ENCODE measurements at regions not wholly inside any gene's neighbourhood (a gene's known extent, or its start where the extent isn't known, plus 50 kb on each side); places are given as distances from the start of the nearest gene placed in this dataset.
A peak's percentile ranks its signal among the peaks of the same experiment; 100 is the strongest.

DNA sequence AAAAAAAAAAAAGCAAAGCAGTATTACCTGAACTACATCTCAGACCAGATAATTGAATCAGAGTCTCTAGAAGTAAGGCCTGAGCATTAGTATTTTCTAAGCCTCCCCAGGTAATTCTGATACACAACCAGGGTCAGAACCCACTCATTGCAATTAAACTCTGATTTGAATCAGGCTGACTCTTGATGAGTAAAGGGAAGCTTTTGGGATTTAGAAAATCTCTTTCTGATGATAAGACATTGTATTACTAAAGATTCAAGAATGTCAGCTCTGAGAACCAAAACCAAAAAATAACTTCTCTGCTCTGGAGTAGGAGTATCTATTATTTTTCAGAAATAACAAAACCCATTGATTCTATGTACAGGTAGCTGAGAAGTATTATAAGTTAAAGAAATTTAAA lies 100.1 kb upstream of the COL21A1 start:
- no peak for DNase-seq

DNA sequence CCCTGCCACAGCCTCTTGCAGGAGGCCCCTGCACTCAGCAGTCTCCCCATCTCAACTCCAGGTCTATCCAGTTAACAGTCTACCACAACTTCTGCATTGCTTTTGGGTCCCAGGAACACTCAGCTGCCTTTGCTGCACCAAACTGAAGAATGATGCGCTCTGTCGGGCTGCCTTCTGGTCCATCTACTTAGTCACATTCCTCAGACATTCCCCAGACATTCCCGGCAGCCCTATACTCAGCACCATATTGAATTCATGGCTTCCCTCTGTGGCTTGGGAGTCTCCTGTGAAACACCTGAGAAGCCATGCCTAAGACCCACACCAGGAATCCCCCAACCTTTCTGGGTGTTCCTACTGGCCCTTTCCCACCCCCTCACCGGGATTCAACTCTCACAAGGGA lies 99.6 kb upstream of the COL21A1 start:
- DNase-seq, result no peak

DNA sequence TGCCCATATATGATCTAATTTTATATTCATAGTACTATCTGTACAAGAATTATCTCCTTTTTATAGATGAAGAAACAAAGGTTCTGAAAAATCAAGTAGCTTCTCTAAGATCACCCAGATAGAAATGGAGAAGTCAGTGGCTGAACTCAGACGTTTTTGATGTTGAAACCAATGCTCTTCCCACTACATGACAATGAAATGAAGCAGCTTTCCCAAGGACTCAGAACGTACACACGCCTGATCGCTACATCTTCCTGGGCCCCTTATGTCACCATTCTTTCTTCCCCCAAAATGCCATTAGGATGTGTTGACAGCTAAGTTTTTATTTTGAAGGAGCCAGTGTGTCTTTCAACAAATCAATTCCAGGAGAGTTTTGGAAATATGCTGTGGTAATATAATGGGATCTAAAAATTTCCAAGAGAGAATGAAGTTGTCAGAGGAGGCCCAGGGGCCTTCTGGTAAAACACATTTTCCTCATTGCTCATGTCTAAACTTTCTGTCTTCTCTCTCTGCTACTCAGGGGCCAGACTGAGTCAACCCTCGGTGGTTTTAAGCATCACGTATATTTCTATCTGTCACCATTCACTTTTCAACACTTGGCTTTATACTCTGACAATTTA lies 98.1 kb upstream of the COL21A1 start:
- no peak for DNase-seq

DNA sequence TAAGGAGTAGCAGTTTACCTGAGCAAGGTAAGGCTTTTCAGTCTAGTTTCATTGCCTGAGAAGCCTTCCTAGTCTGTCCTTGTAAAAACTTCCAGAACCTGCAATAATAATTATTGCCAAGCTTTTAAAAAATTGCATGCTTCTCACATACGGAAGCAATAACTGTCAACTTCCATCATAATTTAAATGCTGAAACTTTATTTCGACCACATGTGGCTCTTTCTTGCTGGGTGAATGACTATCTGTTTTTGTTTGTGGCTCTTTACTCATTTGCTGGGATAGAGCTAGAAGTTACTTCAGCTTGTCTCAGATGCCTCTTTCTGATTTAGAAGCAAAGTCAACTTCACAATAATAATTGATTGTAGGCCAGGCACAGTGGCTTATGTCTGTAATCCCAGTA lies 95.9 kb upstream of the COL21A1 start:
- no peak for DNase-seq

DNA sequence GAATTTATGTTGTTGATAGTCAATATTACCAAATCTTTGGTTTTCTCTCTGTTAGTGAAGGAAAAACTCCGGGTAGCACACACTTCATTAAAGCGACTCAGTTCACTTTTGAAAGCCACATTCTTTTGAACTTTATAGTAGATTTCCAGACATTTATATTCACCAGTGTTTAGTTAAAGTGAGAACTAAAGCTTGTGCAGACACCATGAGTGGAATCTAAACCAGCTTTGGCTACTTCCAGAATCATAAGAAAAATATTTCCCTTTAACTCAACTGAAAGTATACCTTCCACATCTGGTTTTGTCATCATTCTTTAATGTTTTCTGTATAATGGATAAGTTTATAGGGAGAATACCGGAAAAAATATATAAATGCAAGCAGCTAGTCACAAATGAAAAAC lies 92.1 kb upstream of the COL21A1 start:
- no peak for DNase-seq

DNA sequence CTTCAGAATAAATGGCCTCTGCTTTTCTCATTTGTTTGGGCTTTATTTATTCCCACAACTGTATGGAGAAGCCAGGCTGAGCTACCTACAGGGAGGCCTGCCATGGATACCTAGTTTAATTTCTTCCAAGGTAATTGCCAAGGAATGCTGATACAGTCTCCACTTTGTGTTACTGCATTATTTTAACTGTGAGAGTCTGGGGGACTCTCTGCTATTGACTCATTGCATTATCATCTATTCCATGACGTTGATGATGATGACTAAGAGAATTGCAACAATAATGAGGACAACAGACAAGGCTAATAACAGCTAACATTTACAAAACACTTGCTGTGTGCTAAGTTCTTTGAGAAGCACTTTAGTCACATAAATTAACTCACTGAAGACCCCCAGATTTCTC lies 88.3 kb upstream of the COL21A1 start:
- DNase-seq, result no peak

DNA sequence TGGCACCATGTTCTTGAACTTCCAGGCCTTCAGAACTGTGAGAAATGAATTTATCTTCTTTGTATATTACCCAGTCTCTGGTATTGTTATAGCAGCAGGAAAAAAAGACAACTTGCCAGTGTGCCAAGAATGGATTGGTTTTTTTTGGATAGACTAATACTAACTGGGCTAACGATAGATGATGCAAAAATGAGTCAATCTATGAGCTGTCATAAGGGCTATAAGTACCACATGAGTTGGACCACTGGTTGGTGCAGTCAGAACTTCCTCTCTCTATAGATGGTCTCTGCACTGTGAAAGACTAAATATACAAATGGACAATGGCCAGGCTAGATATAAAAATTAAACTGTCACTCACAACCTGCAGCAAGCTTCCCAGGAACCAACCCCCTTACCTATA lies 87.6 kb upstream of the COL21A1 start:
- no peak for DNase-seq

DNA sequence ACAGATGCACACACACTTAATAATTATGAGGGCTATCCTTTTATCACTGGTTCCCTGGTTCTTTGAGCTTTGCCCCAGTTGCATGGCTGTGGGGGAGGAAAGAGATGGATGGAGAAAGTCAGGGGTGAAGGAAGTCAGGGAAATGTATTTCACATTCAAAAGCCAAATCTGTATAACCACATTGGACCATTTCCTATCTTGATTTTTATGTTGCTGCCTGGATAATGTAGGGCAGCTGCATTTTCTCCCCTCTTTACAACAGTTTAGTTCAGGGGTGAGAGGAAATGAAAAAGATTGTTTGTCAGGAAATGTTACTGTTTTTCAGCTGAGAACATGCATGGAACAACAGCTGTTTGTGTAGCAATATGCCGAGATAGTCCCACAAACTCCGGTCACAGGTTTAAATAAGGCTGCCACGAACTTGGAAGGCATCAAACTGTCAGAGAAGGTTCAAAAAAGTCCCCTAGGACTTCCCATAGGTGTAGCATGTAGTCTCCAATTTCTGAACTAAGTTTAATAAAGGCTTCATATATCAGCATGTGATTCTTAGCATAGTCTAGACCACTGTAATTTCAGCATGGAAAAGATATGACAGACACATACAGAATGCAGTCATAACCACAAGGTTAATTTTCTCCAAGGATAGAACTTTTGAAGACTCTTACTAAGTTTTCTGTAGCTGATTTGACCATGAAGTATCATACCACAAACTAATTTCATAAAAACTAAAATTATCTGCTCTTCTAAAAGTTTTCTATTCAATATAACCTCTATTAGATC lies 82.1 kb upstream of the COL21A1 start:
- DNase-seq, result no peak

DNA sequence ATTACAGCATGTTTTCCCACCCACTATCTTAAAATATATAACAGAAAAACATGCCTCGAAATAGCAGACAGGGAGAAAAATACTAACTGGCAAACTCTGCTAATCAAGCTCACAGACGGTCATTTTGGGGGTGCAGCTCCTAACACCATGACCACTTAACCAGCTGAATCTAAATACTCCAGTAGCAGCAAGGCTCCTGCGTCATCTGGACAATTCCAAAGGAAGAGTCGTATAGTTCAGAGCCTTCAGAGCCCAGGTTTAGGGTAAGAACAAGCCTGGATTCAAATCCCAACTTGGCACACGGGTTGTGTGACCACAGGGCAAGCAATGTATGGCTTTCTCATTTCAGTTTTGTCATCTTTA lies 81.3 kb upstream of the COL21A1 start:
- DNase-seq, result no peak

DNA sequence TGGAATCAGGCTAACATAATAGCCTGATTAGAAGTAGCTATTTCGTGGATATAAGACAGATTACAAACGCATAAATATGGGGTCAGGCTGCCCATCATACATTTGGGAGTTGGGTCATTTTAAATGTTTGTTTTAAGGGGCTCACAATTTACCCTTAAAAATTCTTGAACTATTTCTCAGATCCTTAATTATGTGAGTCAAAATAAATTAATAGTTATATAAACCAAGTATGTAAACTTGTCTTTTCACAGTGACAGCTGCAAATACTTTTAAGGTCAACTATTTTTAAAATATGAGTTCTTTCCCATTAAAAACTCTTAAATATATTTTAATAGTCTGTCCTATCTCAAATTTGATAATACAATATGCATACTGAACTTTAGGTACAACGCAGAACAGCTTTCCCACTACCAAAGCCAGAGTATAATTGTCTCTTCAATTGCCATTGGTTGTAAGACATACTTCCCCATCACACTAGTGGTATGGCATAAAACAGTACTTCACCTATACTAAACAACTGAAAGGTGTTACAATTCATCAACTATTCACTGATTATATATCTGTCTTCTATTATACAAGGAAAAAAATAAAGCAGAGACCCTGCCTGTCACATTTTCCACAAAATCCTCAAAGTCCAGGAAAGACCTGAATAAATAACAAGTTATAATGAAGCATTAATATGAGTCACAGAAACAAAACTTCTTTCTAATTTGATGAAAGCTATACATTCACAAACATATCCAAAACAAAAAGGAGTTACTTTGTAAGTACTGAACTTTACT lies 80.8 kb upstream of the COL21A1 start:
- no peak for DNase-seq

DNA sequence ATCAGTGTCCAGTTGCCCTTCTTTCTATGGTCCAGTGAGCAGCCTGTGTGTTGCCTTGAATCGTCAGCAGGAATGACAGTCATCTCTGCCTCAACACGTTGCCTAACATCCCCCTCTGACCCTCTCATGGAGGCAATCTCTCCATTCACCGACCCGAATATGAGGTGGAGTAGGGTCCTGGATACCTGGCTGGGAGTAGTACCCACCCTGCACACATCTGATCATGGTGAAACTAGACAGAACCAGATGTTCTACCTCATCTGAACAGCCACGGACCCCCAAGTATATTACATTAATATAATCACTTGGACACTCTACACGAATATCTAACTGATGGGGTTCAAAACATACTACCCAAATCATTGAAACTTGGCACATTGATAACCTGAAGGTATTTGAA lies 77.0 kb upstream of the COL21A1 start:
- no peak for DNase-seq

DNA sequence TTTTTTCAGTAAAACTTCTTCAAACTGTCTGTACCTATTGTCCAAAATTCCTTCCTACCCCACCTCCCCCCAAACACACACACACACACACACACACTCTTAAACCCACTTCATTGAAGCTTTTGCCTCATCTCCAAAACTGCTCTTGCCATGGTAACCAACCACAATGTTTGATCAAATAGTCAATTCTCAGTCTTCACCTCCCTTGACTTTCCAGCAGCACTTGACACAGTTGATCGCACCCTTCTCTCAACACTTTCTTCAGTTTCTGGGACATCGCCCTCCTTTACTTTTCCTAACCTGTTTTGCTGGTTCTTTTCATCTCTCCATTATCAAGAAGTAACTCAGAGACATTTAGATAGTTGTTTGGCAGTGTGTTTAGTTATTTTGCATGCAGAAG lies 71.5 kb upstream of the COL21A1 start:
- DNase-seq, result no peak

DNA sequence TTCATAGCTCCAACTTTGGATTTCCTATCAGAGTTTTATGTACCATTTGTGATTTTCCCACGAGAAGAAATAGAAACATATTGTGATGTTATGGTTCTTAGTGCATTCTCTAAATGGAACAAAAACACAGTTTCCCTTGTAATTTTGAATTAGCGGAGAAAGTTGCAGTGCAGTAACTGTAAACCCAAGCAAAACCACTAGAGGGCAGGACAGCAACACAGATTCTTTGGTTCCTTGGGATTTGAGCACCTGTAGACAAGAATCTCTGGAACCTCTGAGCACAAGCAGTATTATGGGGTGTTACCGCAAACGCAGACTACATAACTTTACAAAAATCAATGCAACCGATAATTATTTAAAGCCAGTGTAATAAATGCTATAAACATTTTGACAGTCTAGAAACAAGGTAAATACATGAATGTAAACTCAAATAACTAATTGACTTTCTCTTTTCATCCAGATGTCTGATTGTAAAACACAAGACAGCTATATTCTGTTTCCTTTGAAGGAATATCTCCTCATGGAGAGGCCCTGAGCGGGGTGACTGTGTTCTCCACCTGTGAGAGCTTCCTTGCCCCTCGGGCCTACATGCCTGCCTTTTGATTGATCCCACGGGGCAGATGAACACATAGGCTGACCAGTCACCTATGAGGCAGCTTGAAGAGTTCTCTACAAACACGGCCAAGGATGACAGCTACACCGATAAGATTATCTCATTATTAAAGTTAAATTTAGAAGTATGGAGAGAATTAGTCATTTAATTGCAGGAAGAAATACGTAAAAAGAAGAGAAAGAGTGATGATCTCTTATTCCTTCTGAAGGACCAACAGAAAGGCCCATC lies 67.5 kb upstream of the COL21A1 start:
- DNase-seq, result peak in 4 of 51 donors; percentile 1 to 3 (median 2)

DNA sequence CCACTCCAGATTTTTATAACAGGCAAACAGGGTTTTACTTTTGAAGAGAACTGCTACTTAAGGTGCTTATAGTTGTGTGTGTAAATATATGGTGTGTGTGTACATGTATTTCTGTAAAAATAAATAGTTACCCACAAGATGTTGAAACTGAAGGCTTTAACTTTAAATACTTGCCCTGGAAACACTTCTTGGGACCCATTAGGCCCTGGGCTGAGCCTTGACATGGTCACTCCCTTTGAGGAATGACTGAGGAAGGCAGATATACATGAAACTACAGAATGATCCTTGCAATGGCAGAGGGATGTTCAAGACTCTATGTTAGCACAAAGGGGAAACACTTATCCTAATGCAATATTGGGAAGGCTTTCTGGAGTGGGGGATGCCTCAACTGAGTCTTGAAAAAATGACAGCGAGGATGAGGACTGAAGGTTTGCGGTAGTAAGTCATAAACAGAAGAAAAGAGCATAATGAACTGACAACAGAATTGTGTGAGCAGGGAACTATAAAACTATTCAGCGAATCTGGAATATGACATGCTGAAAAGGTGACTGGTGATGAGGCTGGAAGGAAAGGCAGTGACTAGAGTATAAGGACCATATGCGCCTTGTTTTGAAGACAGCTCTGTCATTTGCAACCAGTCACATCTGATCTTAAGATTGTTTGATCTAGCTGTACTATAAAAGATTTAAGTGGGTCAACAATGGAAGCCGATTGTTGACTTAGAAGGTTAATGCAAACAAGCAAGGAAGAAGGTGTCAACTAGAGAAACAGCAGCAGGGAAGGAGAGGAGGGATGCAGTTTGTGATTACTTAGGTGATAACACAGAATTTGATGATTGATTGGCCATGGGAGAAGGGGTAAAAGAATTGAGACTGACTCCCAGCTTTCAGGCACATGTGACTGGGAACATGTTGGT lies 64.4 kb upstream of the COL21A1 start:
- no peak for DNase-seq

DNA sequence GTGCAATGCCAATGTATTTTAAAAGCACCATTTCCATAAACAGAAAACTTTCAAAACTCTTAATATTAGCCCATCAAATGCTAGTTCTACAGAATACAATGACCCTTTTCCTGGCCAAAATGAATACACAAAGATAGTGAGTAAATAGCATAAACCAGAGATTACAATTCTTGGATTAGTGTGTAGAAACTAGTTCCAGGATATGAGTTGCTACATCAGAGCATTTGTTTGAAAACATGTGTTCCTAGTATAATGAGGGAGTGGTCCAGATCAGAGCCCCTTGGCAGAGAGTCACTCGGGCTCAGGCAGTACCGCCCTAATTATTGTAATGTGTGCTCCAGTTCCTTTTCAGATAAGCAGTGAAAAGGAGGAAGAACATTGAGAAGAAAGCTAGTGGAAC lies 63.7 kb upstream of the COL21A1 start:
- no peak for DNase-seq

DNA sequence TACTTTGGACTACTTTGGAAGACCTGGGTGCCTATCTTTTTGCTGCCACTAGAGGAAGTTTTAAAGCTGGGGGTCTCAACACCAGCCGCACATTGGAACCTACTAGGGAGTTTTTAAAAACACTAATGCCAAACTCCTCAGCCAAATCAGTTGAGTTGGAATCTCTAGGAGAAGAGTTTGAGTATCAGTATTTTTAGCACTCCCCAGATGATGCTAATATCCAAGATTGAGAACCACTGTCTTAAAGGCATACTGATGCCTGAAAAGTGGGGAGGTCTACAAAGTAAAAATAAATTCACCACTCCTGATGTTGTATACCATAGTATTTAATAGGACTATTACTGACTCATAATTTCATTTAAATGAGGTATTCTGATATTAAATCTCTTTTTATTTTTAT lies 62.9 kb upstream of the COL21A1 start:
- no peak for DNase-seq

DNA sequence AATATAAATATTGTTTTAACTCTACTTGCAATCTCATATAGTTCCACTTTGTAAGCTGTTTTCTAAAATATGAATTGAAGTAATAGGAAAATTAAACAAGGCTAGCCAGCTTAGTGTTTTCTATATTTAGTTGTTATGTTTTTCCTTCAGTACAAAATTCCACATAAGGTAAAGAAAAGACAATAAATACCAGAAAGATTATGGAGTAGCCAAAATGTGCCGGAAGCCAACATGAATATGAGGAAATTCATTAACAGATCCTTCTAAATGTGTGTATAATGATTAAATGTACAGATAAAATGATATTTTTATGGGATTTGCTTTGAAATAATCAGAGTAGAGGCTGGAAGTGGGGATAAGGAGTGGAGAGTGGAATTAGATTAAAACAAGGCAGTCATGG lies 52.5 kb upstream of the COL21A1 start:
- DNase-seq, result no peak

DNA sequence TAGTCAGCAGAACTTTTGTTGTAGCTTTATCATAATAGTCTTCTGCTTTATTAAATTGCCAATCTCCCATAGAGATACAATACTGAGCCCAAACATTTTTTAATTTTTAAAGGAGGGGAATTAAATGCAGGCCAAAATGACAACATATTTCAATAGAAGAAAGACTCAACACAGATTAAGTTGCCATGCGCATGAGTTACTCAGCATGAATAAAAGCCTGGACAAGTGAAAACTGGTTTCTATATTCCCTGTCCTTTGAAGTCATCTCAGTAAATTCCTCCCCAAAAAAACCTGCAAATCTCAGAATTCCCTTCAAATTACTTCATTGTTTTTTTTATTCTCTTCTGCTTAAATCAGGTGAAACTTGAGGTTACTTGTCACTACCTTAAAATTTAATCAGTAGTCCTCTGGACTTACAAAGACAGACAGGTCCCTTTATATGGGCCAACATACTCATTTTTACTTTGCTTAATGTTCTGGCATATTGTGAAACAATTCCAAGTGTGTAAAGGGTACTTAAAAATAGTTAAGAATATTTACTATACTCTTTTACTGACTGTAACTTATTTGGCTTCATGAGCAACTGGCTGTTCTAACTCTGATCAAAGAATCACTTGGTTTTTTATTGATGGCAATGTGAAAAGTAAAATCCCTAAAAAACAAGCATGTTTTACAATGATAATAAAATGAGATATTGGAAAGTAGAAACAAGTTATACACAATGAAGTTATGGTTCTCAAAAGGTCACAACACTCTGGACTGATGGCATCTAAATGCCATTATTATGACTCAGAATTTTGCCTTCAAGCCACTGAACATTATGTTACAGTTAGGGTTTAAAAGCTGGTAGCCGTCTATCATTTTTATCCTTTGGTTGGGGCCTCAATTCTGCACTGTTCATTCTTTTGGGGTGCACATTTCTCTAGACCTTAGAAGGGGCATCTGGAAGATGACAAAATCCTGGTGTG lies 49.9 kb upstream of the COL21A1 start:
- DNase-seq, result no peak
